ENCODE measurements at regions not wholly inside any gene's neighbourhood (a gene's known extent, or its start where the extent isn't known, plus 50 kb on each side); places are given as distances from the start of the nearest gene placed in this dataset.

DNA sequence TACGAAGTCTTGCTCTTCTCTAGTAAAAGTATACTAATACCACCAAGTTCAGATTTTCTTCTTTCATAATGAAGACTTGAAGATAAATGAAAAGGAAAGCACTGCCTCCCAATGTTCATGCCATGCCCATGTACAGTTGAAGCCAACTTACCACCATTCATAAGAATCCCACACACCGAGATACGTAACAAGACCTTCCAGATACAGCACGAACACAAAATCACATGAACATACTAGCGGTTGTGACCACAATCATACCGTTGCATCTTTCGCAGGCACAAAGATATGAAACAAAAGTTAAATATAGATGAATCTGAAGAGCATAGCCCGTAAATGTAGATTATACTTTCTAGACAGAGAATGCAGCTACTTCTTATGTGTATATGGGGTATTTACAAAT is 412.5 kb downstream of the CBLN4 start:
- TF ChIP-seq ZFX (IDR thresholded peaks at IDR 0.05; ENCODE audit: borderline replicate concordance) = no peak
- TF ChIP-seq, protein P1, sequence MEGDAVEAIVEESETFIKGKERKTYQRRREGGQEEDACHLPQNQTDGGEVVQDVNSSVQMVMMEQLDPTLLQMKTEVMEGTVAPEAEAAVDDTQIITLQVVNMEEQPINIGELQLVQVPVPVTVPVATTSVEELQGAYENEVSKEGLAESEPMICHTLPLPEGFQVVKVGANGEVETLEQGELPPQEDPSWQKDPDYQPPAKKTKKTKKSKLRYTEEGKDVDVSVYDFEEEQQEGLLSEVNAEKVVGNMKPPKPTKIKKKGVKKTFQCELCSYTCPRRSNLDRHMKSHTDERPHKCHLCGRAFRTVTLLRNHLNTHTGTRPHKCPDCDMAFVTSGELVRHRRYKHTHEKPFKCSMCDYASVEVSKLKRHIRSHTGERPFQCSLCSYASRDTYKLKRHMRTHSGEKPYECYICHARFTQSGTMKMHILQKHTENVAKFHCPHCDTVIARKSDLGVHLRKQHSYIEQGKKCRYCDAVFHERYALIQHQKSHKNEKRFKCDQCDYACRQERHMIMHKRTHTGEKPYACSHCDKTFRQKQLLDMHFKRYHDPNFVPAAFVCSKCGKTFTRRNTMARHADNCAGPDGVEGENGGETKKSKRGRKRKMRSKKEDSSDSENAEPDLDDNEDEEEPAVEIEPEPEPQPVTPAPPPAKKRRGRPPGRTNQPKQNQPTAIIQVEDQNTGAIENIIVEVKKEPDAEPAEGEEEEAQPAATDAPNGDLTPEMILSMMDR (IDR thresholded peaks at IDR 0.05) = no peak
